Stimulated activated CD8-positive, alpha-beta memory T cell treated with anti-CD3 and anti-CD28 coated beads, Interleukin-7, amount 100 ng/mL, for 48 hours (primary cell): ENCODE measurements at regions not wholly inside any gene's neighbourhood (a gene's known extent, or its start where the extent isn't known, plus 50 kb on each side); places are given as distances from the start of the nearest gene placed in this dataset.
"Not testable (repeated sequence)": the region's sequence is repeated elsewhere in the genome, so short reads cannot be mapped to it uniquely, and the experiment has no call there.

ENCODE experiments used
- DNase-seq, 2 donors: peaks; one replicate each; pipeline ENCODE4 v3.0.0-alpha.2; 2020; ENCODE audit warnings: low read depth in 1 of 2; ENCODE audit errors: extremely low read depth in 1 of 2

- DNase-seq, result not testable (repeated sequence)
These were observed 585.7 kb downstream of the NSUN3 start for GRCh38 chr3:94648270-94649180.

DNA sequence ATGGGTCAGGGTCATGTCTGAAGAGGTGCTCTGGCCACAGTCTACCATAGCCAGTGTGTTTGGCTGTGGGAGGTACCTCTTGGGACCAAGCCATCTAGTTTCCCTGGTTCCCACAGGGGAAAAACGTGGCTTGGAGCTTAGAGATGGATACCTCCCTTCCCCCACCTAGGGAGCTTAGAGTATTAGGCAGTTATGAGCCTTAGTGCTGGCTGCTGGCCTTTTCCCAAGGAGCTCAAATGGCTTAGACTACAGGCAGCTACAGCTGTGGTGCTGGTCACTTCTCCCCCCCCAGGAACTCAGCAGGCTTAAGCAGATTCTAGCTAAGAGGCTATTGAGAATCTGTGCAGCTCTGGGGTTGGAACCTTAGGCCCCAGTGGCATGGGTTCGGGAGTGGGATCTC is 591.2 kb downstream of the NSUN3 start:
- DNase-seq, result no peak

DNA sequence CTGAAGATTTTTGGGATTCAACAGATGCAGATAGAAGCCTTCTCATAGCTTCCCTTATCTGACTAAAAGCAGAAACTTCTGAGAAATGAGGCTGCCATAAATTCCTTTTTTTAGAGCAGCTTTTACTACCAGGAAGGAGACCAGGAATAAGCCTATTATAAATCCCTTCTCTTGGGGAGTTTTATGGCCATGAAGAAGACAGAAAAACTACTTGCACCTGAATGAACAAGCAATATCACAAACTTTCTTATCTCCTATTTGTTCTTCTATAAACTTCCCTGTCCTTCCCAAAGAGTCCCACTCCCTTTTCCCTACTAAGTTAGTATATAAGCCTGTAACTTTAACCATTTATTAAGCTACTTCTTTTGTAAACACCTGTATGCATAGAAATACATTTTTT is 603.1 kb downstream of the NSUN3 start:
- no peak for DNase-seq

- no peak for DNase-seq
These were observed 608.2 kb downstream of the NSUN3 start for GRCh38 chr3:94671078-94671477.

GRCh38 chr3:94673876-94674275 is 611.0 kb downstream of the NSUN3 start:
- no peak for DNase-seq

DNA sequence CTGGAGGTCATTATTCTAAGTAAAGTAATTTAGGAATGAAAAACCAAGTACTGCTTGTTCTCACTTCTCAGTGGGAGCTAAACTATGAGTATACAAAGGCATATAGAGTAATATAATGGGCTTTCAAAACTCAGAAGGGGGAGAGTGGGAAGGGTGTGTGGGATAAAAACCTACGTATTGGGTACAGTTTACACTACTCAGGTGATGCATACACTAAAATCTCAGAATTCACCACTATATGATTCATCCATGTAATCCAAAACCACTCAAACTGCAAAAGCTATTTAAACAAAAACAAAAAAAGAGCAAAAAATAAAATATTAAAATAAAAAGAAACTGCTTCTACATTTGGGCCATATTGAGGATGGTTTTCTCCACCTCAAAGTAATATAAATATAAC is 623.3 kb downstream of the NSUN3 start:
- no peak for DNase-seq

DNA sequence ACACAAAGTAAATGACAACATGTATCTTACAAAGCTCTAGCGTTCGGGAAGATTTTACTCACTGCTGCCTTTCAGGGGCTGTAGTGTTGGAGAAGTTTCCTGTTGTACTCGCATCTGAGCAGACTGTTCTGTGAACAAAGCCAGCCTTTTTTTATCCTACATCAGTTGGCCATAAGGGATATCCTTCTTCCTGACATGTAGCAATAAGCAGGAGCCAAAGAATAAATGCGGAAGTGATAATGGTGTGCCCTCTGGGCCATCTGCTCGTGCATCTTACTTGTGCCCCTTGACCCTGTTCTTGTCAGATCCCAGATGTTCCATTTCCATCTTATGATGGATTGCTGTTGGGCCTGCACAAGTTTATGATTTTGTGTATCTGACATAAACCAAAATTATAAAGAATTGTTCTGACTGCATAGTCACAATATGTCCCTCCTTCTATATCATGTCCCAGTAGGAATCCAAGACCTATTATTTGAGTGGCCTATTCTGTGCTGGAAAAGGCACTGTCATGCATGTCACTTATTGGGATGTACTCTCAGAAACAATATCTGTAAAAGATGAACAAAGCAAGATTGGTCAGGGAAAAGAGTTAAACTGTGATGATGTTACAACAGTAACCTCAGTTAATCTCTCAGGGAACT is 631.3 kb downstream of the NSUN3 start:
- DNase-seq, result no peak

- no peak for DNase-seq
These were observed 632.0 kb downstream of the NSUN3 start for GRCh38 chr3:94694894-94695293.

GRCh38 chr3:94704467-94704866 is 641.6 kb downstream of the NSUN3 start:
- DNase-seq, result no peak

DNA sequence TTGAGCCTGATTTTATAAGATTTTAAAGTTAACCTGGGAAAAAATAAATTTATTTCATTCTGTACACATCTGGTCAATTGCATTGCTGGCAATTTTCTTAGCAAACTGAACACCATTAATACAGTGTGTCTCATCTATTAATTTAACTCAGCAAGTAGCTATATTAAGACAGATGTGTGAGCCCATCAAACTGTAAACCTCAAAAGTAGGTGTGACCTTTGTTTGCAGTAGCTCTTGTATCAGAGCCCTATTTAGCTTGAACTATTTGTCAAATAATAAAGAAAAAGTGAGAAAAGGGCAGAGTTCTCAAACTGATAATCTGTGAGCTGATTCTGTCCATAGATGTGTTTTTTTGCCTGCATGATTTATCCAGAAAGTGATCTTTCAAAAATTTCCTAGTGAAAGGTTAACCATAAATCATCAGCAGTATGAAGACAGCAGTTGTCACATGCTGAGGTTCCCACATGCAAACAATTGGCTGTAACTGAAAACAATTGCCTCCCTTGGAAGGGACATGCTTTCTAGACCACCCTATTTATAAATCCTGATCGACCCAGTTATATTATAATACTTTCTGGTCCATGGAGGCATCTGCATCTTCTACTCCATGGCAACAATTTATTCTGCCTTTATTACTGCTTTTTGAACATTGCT is 646.5 kb downstream of the NSUN3 start:
- no peak for DNase-seq

- no peak for DNase-seq
These were observed 651.3 kb downstream of the NSUN3 start for GRCh38 chr3:94714194-94714593.

- DNase-seq, result no peak
These were observed 653.6 kb downstream of the NSUN3 start for GRCh38 chr3:94716326-94717018.

DNA sequence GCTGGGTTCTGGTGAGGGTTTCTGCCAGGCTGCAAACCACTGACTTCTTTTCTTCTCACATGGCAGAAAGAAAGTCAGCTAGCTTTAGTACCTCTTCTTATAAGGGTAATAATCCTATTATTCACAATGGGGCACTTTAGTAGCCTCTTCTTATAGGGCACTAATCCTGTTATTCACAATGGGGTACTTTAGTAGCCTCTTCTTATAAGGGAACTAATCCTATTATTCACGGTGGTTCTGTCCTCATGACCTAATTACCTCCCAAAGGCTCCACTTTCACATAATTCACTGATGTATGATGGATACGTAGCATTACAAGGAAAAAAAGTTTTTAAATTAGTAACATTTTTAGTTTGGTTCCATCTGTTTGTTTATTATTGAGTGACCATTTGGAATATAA is 671.3 kb downstream of the NSUN3 start:
- DNase-seq, result no peak

- no peak for DNase-seq
These were observed 672.5 kb downstream of the NSUN3 start for GRCh38 chr3:94735354-94735753.

DNA sequence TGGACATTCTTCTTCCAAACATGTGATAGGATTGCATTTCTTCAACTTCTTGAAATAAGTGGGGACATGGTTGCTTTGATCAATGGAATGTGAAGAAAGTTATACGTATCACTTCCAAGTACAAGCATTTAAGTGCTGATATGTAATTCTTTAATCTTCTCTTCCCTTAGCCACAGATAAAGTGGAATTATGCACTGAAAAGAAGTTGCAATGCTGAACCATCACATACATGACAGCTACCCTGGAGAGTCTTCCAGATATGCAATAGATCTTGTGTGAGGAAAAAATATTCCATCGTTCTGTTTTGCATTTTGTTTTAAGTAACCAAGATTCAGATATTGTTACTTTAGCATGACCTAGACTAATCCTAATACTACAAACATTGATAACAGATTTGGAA is 674.3 kb downstream of the NSUN3 start:
- no peak for DNase-seq

DNA sequence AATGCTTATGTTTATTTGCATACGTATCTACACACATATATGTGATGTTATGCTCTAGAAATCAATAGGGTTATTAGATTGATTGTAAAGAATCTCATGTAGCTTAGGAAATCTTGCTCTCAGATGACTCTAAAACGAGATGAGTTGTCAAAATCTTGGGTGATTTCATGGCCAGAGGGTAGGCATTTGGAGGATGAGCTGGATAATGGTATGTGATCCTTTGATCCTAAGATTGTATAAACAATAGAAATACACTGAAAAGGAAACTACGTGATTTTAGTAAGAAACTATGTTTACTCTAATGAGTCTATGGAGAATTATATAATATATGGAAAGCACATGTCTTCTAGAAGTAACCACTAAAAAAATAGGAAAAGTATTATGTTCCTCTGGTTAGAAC is 676.6 kb downstream of the NSUN3 start:
- DNase-seq, result no peak

- DNase-seq, result no peak
These were observed 695.9 kb downstream of the NSUN3 start for GRCh38 chr3:94758751-94759150.

GRCh38 chr3:94772402-94772801 is 709.5 kb downstream of the NSUN3 start:
- DNase-seq, result no peak

DNA sequence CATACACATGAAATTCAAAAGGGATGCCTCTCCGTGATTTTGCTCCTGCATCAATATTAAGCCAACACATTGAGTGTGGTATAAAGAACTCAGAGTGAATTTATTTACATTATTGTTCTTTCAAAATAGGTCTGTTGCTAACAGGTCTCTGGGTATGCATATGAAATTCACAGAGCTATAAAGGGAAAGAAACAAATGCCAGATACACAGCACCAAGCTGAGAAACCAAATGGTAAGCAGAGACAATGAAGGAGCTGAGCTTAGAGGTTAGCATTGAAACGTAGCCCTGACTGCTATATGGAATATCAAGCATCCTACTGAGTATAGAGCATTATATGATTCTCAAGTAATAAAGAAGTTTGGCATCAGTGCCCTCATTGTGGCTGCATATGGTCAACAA is 712.9 kb downstream of the NSUN3 start:
- DNase-seq, result no peak

GRCh38 chr3:94776401-94776915 is 713.6 kb downstream of the NSUN3 start:
- no peak for DNase-seq

- DNase-seq, result no peak
These were observed 715.4 kb downstream of the NSUN3 start for GRCh38 chr3:94778289-94778688.
